SK-N-SH treated with all-trans-retinoic acid at 6 μM for 48 hours (cell line): ENCODE measurements at regions not wholly inside any gene's neighbourhood (a gene's known extent, or its start where the extent isn't known, plus 50 kb on each side); places are given as distances from the start of the nearest gene placed in this dataset.

Experiments used
- ATAC-seq: fragments of 200-7000 bp; cut with Tn5 transposase; 3 replicates; pipeline ENCODE4 v1.9.1; 2020; ENCODE audit warnings: mild to moderate bottlenecking, moderate library complexity
- ARNTL ChIP-seq: fragments of 450-650 bp; formaldehyde crosslinking; IDR thresholded peaks from 2 replicates; pipeline ENCODE4 v1.5.0; 2020; ENCODE audit warnings: low read depth, mild to moderate bottlenecking, moderate library complexity, borderline replicate concordance
- BACH2 ChIP-seq: fragments of 250-450 bp; sonication (Bioruptor Pico); IDR thresholded peaks from 2 replicates; pipeline ENCODE4 v1.9.0; 2021; ENCODE audit warnings: mild to moderate bottlenecking, borderline replicate concordance
- CREB5 ChIP-seq: fragments of 250-450 bp; sonication (Bioruptor Pico); IDR thresholded peaks from 2 replicates; pipeline ENCODE4 v1.5.1; 2020; ENCODE audit warnings: low read depth, mild to moderate bottlenecking, moderate library complexity
- CSDC2 ChIP-seq: fragments of 250-450 bp; sonication (Bioruptor Pico); IDR thresholded peaks from 2 replicates; pipeline ENCODE4 v1.5.0; 2020; ENCODE audit warnings: mild to moderate bottlenecking, moderate library complexity
- CSRNP3 ChIP-seq: fragments of 250-450 bp; sonication (Bioruptor Pico); IDR thresholded peaks from 2 replicates; pipeline ENCODE4 v1.5.1; 2021; ENCODE audit warnings: mild to moderate bottlenecking, moderate library complexity
- ISL1 ChIP-seq: fragments of 250-450 bp; sonication (Bioruptor Pico); IDR thresholded peaks from 2 replicates; pipeline ENCODE4 v2.1.2; 2022; ENCODE audit warnings: mild to moderate bottlenecking, moderate library complexity
- OSR1 ChIP-seq: fragments of 250-450 bp; sonication (Bioruptor Pico); IDR thresholded peaks from 2 replicates; pipeline ENCODE4 v1.8.0; 2022; ENCODE audit warnings: moderate library complexity, mild to moderate bottlenecking, inconsistent platforms
- PATZ1 ChIP-seq: fragments of 250-450 bp; sonication (Bioruptor Pico); IDR thresholded peaks from 2 replicates; pipeline ENCODE4 v1.8.0; 2020; ENCODE audit warnings: mild to moderate bottlenecking, moderate library complexity, borderline replicate concordance
- POU6F1 ChIP-seq: fragments of 250-450 bp; sonication (Bioruptor Pico); IDR thresholded peaks from 2 replicates; pipeline ENCODE4 v1.8.0; 2021; ENCODE audit warnings: low read depth, mild to moderate bottlenecking, moderate library complexity, borderline replicate concordance
- PPARA ChIP-seq: fragments of 250-450 bp; sonication (Bioruptor Pico); IDR thresholded peaks from 2 replicates; pipeline ENCODE4 v1.5.0; 2020; ENCODE audit warnings: mild to moderate bottlenecking, borderline replicate concordance
- RARB ChIP-seq: fragments of 250-450 bp; sonication (Bioruptor Pico); IDR thresholded peaks from 2 replicates; pipeline ENCODE4 v1.8.0; 2021; ENCODE audit warnings: mild to moderate bottlenecking, moderate library complexity
- SNAI2 ChIP-seq: fragments of 250-450 bp; sonication (Bioruptor Pico); IDR thresholded peaks from 2 replicates; pipeline ENCODE4 v1.5.0; 2020; ENCODE audit warnings: mild to moderate bottlenecking, moderate library complexity
- TCF4 ChIP-seq: fragments of 250-450 bp; sonication (Bioruptor Pico); IDR thresholded peaks from 2 replicates; pipeline ENCODE4 v1.8.0; 2021; ENCODE audit warnings: mild to moderate bottlenecking, moderate library complexity, borderline replicate concordance
- TOX ChIP-seq: fragments of 250-450 bp; sonication (Bioruptor Pico); IDR thresholded peaks from 2 replicates; pipeline ENCODE4 v1.8.0; 2021; ENCODE audit warnings: mild to moderate bottlenecking, moderate library complexity, borderline replicate concordance
- TSHZ2 ChIP-seq: fragments of 250-450 bp; sonication (Bioruptor Pico); IDR thresholded peaks from 2 replicates; pipeline ENCODE4 v1.5.0; 2020; ENCODE audit warnings: mild to moderate bottlenecking, moderate library complexity
- ZC3H10 ChIP-seq: fragments of 250-450 bp; sonication (Bioruptor Pico); IDR thresholded peaks from 2 replicates; pipeline ENCODE4 v1.5.1; 2021; ENCODE audit warnings: mild to moderate bottlenecking, moderate library complexity
- ZFP3 ChIP-seq: fragments of 250-450 bp; sonication (Bioruptor Pico); IDR thresholded peaks from 2 replicates; pipeline ENCODE4 v1.5.0; 2020; ENCODE audit warnings: mild to moderate bottlenecking, moderate library complexity
- ZFP30 ChIP-seq: fragments of 450-650 bp; formaldehyde crosslinking; IDR thresholded peaks from 2 replicates; pipeline ENCODE4 v1.5.0; 2022; ENCODE audit warnings: mild to moderate bottlenecking, moderate library complexity
- ZNF565 ChIP-seq: fragments of 450-650 bp; formaldehyde crosslinking; conservative IDR thresholded peaks from 2 replicates; pipeline ENCODE4 v1.5.0; 2020; ENCODE audit warnings: low read depth, mild to moderate bottlenecking, moderate library complexity
- ZNF70 ChIP-seq: fragments of 450-650 bp; formaldehyde crosslinking; IDR thresholded peaks from 2 replicates; pipeline ENCODE4 v1.5.0; 2020; ENCODE audit warnings: mild to moderate bottlenecking, moderate library complexity

- ATAC-seq: no peak
- TF ChIP-seq SNAI2 (CRISPR knock-in tag) (no peak), BACH2 (CRISPR knock-in tag) (no peak), PATZ1 (no peak), TOX (CRISPR knock-in tag) (no peak), ZNF565 (no peak)
Observed at GRCh38 chr4:128596115-128596514, 213.4 kb upstream of the JADE1 start.

GRCh38 chr4:128591482-128591881 lies 218.0 kb upstream of the JADE1 start:
- ATAC-seq: no peak

GRCh38 chr4:128590773-128591172 lies 218.7 kb upstream of the JADE1 start:
- ATAC-seq: peak; percentile 93
- TF ChIP-seq POU6F1 (CRISPR knock-in tag): no peak
- TF ChIP-seq RARB (CRISPR knock-in tag): no peak
- TF ChIP-seq ARNTL (CRISPR knock-in tag): no peak

More at GRCh38 chr4:128591482-128591881, 218.0 kb upstream of the JADE1 start:
- TF ChIP-seq ISL1 (CRISPR knock-in tag) (no peak), RARB (CRISPR knock-in tag) (no peak), BACH2 (CRISPR knock-in tag) (no peak), PATZ1 (no peak), CREB5 (CRISPR knock-in tag) (no peak), TSHZ2 (CRISPR knock-in tag) (no peak)

- no peak for ATAC-seq
Observed at GRCh38 chr4:128590034-128590740, 219.3 kb upstream of the JADE1 start.

More at GRCh38 chr4:128590034-128590740, 219.3 kb upstream of the JADE1 start:
- TF ChIP-seq TOX (CRISPR knock-in tag) (no peak), CREB5 (CRISPR knock-in tag) (no peak), PATZ1 (no peak), CSRNP3 (no peak), CSDC2 (CRISPR knock-in tag) (no peak), ZFP30 (no peak), ARNTL (CRISPR knock-in tag) (no peak), ZFP3 (CRISPR knock-in tag) (no peak), PPARA (CRISPR knock-in tag) (no peak), OSR1 (CRISPR knock-in tag) (no peak), ZC3H10 (CRISPR knock-in tag) (no peak), ZNF70 (no peak), TCF4 (CRISPR knock-in tag) (no peak)
